ENCODE measurements at regions not wholly inside any gene's neighbourhood (a gene's known extent, or its start where the extent isn't known, plus 50 kb on each side); places are given as distances from the start of the nearest gene placed in this dataset.
"Not testable (repeated sequence)": the region's sequence is repeated elsewhere in the genome, so short reads cannot be mapped to it uniquely, and the experiment has no call there.

- TF ChIP-seq TAF1 (IDR thresholded peaks at IDR 0.05; ENCODE audit: borderline replicate concordance, low read depth, low read length) = no peak
- TF ChIP-seq POLR2A (IDR thresholded peaks at IDR 0.05; ENCODE audit: low read depth, low read length) = no peak
- TF ChIP-seq POLR2AphosphoS5 (IDR thresholded peaks at IDR 0.05; ENCODE audit: low read depth, low read length) = no peak
- FAIRE-seq (no peak), DNase-seq (ENCODE audit: insufficient read length) (no peak)
Observed at GRCh38 chr2:34806396-34806795, 1207.3 kb upstream of the FAM98A start.

GRCh38 chr2:34799556-34799955, 1200.5 kb upstream of the FAM98A start:
- no peak for DNase-seq (ENCODE audit: insufficient read length)
- TF ChIP-seq TAF1 (IDR thresholded peaks at IDR 0.05; ENCODE audit: borderline replicate concordance, low read depth, low read length) = no peak
- TF ChIP-seq POLR2AphosphoS5 (IDR thresholded peaks at IDR 0.05; ENCODE audit: low read depth, low read length) = no peak
- no peak for TF ChIP-seq POLR2A (IDR thresholded peaks at IDR 0.05; ENCODE audit: low read depth, low read length)
- no peak for FAIRE-seq

DNA sequence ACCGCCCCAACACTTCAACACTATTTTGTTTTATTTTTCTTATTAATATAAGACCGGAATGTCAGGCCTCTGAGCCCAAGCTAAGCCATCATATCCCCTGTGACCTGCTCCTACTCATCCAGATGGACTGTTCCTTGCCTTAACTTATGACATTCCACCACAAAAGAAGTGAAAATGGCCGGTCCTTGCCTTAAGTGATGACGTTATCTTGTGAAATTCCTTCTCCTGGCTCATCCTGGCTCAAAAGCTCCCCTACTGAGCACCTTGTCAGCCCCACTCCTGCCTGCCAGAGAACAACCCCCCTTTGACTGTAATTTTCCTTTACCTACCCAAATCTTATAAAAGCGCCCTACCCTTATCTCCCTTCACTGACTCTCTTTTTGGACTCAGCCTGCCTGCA, 1196.5 kb upstream of the FAM98A start:
- DNase-seq (ENCODE audit: insufficient read length); FAIRE-seq: not testable (repeated sequence)

DNA sequence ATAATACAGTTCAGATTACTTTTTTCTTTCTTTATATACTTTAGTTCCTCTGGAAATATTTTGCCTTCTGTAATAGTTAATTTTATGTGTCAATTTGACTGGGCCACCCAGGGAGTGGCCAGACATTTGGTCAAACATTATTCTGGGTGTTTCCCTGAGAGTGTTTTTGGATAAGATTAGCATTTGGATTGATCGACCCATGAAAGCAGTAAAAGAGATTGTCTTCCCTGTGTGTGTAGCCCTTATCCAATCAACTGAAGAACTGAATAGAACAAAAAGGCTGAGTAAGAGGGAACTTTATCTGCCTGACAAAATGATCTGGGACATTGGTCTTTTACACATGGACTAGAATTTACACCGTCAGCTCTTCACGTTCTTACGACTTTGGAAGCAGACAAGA, 1190.1 kb upstream of the FAM98A start:
- DNase-seq (ENCODE audit: insufficient read length) = no peak
- TF ChIP-seq POLR2AphosphoS5 (IDR thresholded peaks at IDR 0.05; ENCODE audit: low read depth, low read length) (no peak), TAF1 (IDR thresholded peaks at IDR 0.05; ENCODE audit: borderline replicate concordance, low read depth, low read length) (no peak), POLR2A (IDR thresholded peaks at IDR 0.05; ENCODE audit: low read depth, low read length) (no peak)
- no peak for FAIRE-seq

DNA sequence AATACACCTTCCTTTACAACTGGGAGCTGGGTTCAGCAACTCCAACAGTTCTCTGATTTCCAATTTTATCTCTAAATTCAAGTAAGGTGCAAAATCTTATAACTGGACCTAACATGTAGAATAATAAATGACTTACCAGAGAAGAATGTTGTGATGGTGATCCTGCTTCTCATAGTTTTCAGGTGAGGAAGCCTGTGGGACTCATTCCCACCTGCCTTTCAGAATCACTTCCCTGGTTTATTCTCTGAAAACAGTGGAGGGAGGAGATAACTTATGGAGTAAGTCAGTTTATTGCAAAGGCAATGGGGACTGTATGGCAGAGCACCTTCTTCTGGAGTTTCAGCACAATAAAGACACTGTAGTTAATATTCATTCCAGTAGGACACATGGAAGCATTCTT, 1188.2 kb upstream of the FAM98A start:
- no peak for FAIRE-seq
- TF ChIP-seq POLR2A (IDR thresholded peaks at IDR 0.05; ENCODE audit: low read depth, low read length) (no peak), TAF1 (IDR thresholded peaks at IDR 0.05; ENCODE audit: borderline replicate concordance, low read depth, low read length) (no peak)
- no peak for DNase-seq (ENCODE audit: insufficient read length)

- FAIRE-seq = no peak
- no peak for TF ChIP-seq POLR2AphosphoS5 (IDR thresholded peaks at IDR 0.05; ENCODE audit: low read depth, low read length)
- TF ChIP-seq POLR2A (IDR thresholded peaks at IDR 0.05; ENCODE audit: low read depth, low read length) = no peak
- no peak for TF ChIP-seq TAF1 (IDR thresholded peaks at IDR 0.05; ENCODE audit: borderline replicate concordance, low read depth, low read length)
Observed at GRCh38 chr2:34785206-34785785, 1186.2 kb upstream of the FAM98A start.

DNA sequence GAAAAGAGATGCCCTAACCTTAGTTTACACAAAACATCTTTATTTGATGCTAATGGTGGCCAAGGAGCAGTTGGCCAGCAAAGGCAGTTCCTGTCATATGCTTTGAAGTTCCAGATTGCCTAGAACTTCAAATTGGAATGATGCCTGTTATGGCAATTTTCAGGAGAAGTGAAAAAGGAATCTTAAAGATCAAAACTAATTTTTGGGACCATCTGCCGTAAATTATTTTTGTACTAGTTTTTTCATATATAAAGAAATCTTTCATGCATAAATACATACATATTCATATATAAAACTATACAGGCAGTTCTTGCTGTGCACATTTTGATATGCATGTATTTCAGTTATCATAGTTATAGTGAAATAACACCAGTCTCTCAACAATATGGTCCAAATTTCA, 1185.6 kb upstream of the FAM98A start:
- FAIRE-seq (no peak), DNase-seq (ENCODE audit: insufficient read length) (no peak)
- no peak for TF ChIP-seq POLR2AphosphoS5 (IDR thresholded peaks at IDR 0.05; ENCODE audit: low read depth, low read length)
- no peak for TF ChIP-seq TAF1 (IDR thresholded peaks at IDR 0.05; ENCODE audit: borderline replicate concordance, low read depth, low read length)
- TF ChIP-seq POLR2A (IDR thresholded peaks at IDR 0.05; ENCODE audit: low read depth, low read length) = no peak

More at GRCh38 chr2:34785206-34785785, 1186.2 kb upstream of the FAM98A start:
- DNase-seq (ENCODE audit: insufficient read length) = no peak

DNA sequence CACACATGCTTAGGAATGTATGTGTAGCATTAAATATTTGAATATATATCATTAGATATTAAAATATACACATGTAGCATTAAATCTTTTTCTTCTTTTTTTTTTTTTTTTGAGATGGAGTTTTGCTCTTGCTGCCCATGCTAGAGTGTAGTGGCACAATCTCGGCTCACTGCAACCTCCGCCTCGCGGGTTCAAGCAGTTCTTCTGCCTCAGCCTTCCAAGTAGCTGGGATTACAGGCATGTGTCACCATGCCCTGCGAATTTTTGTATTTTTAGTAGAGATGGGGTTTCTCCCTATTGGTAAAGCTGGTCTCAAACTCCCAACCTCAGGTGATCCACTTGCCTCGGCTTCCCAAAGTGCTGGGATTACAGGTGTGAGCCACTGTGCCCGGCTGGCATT, 1151.6 kb upstream of the FAM98A start:
- not testable (repeated sequence) for DNase-seq (ENCODE audit: insufficient read length); FAIRE-seq

- TF ChIP-seq POLR2A (IDR thresholded peaks at IDR 0.05; ENCODE audit: low read depth, low read length) (no peak), TAF1 (IDR thresholded peaks at IDR 0.05; ENCODE audit: borderline replicate concordance, low read depth, low read length) (no peak), POLR2AphosphoS5 (IDR thresholded peaks at IDR 0.05; ENCODE audit: low read depth, low read length) (no peak)
- DNase-seq (ENCODE audit: insufficient read length) (no peak), FAIRE-seq (no peak)
Observed at GRCh38 chr2:34747643-34748042, 1148.5 kb upstream of the FAM98A start.

GRCh38 chr2:34738691-34739090, 1139.6 kb upstream of the FAM98A start:
- FAIRE-seq (no peak), DNase-seq (ENCODE audit: insufficient read length) (no peak)
- no peak for TF ChIP-seq TAF1 (IDR thresholded peaks at IDR 0.05; ENCODE audit: borderline replicate concordance, low read depth, low read length)
- no peak for TF ChIP-seq POLR2A (IDR thresholded peaks at IDR 0.05; ENCODE audit: low read depth, low read length)
- no peak for TF ChIP-seq POLR2AphosphoS5 (IDR thresholded peaks at IDR 0.05; ENCODE audit: low read depth, low read length)

DNA sequence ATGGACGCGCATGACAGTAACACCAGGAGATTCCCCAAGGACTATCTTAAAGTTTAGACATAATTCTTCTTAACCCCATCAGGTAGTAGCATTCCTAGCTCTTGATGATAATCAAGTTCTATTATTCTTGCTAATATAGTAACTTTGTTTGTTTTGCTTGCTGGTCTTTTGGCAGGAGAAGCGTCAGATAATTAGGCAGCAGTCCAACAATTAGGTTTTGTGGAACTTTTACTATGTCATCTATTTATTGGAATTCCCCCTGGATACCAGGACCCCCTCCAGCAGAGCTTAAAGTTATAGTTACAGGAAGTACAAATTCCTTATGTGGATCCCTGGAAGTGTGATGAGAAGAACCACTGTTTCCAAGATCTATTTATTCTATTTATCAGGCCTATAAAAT, 1138.0 kb upstream of the FAM98A start:
- DNase-seq (ENCODE audit: insufficient read length) (no peak), FAIRE-seq (no peak)
- TF ChIP-seq POLR2A (IDR thresholded peaks at IDR 0.05; ENCODE audit: low read depth, low read length) = no peak
- no peak for TF ChIP-seq TAF1 (IDR thresholded peaks at IDR 0.05; ENCODE audit: borderline replicate concordance, low read depth, low read length)
- TF ChIP-seq POLR2AphosphoS5 (IDR thresholded peaks at IDR 0.05; ENCODE audit: low read depth, low read length) = no peak

- no peak for DNase-seq (ENCODE audit: insufficient read length)
- TF ChIP-seq TAF1 (IDR thresholded peaks at IDR 0.05; ENCODE audit: borderline replicate concordance, low read depth, low read length) = no peak
- TF ChIP-seq POLR2A (IDR thresholded peaks at IDR 0.05; ENCODE audit: low read depth, low read length) = no peak
- no peak for TF ChIP-seq POLR2AphosphoS5 (IDR thresholded peaks at IDR 0.05; ENCODE audit: low read depth, low read length)
- no peak for FAIRE-seq
Observed at GRCh38 chr2:34736482-34736881, 1137.4 kb upstream of the FAM98A start.

DNA sequence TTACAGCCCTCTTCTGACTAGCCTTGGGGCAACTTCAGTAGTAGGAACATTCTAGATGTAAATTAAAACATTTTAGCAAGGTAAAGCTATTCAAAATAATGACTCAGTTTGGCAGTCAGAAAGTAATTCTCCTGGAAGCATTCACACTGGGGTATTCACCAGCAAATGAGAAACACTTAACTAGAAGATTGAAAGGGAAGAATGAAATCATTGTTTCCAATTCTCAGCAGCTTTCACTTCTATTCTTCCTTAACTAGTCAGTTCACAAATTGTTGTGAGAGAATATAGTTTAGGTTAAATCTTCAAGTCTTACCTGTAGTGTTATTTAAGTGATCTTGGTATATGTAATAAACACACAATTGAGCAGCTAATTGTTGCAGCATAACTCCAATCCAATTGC, 1135.6 kb upstream of the FAM98A start:
- FAIRE-seq (no peak), DNase-seq (ENCODE audit: insufficient read length) (no peak)
- TF ChIP-seq TAF1 (IDR thresholded peaks at IDR 0.05; ENCODE audit: borderline replicate concordance, low read depth, low read length) = no peak
